ENCODE measurements at regions not wholly inside any gene's neighbourhood (a gene's known extent, or its start where the extent isn't known, plus 50 kb on each side); places are given as distances from the start of the nearest gene placed in this dataset.
A peak's percentile ranks its signal among the peaks of the same experiment; 100 is the strongest.

GRCh38 chr18:76179257-76179656, 315.8 kb downstream of the ZNF516 start:
- Histone ChIP-seq H3K4me1 (ENCODE audit: control insufficient read depth, insufficient read depth, low read length) (no peaks in the 10 kb centered on the region), H3K9me3 (ENCODE audit: control insufficient read depth, low read length) (no peaks in the 10 kb centered on the region), H3K4me3 (ENCODE audit: low read length) (no peak overlapping the region), H3K27ac (ENCODE audit: low read length) (no peak overlapping the region), H3K27me3 (ENCODE audit: control insufficient read depth, insufficient read depth) (no peaks in the 10 kb centered on the region)
- no peak for ATAC-seq
- intact Hi-C loops (cut with DNase I) = no loop called here
- no peak for DNase-seq
- WGBS = 40% methylated on average over 2 of the region's 2 CpGs

- H3K4me1 ChIP-seq (ENCODE audit: control insufficient read depth, insufficient read depth, low read length) = no peaks in the 10 kb centered on the region
- WGBS = 89% methylated on average over 1 of the region's 1 CpG
- no peak for DNase-seq
- H3K27ac ChIP-seq (ENCODE audit: low read length) = no peak overlapping the region
- ATAC-seq = no peak
- H3K27me3 ChIP-seq (ENCODE audit: control insufficient read depth, insufficient read depth) = no peaks in the 10 kb centered on the region
- H3K9me3 ChIP-seq (ENCODE audit: control insufficient read depth, low read length) = no peaks in the 10 kb centered on the region
- intact Hi-C loops (cut with DNase I) = no loop called here
- no peak overlapping the region for H3K4me3 ChIP-seq (ENCODE audit: low read length)
These were observed 317.9 kb downstream of the ZNF516 start for GRCh38 chr18:76177160-76177559.

GRCh38 chr18:76174451-76174850, 320.6 kb downstream of the ZNF516 start:
- intact Hi-C loops (cut with DNase I) = no loop called here
- Histone ChIP-seq H3K9me3 (ENCODE audit: control insufficient read depth, low read length) (no peaks in the 10 kb centered on the region), H3K4me3 (ENCODE audit: low read length) (no peak overlapping the region), H3K27me3 (ENCODE audit: control insufficient read depth, insufficient read depth) (no peaks in the 10 kb centered on the region), H3K27ac (ENCODE audit: low read length) (no peak overlapping the region), H3K4me1 (ENCODE audit: control insufficient read depth, insufficient read depth, low read length) (no peaks in the 10 kb centered on the region)
- ATAC-seq (no peak), DNase-seq (no peak)
- 58% methylated on average over 2 of the region's 2 CpGs for WGBS

GRCh38 chr18:76169733-76170132, 325.3 kb downstream of the ZNF516 start:
- H3K4me3 ChIP-seq (ENCODE audit: low read length) = no peak overlapping the region
- WGBS = 84% methylated on average over 6 of the region's 6 CpGs
- H3K4me1 ChIP-seq (ENCODE audit: control insufficient read depth, insufficient read depth, low read length) = no peaks in the 10 kb centered on the region
- no peaks in the 10 kb centered on the region for H3K27me3 ChIP-seq (ENCODE audit: control insufficient read depth, insufficient read depth)
- DNase-seq (no peak), ATAC-seq (no peak)
- intact Hi-C loops (cut with DNase I) = no loop called here
- H3K9me3 ChIP-seq (ENCODE audit: control insufficient read depth, low read length) = no peaks in the 10 kb centered on the region
- H3K27ac ChIP-seq (ENCODE audit: low read length) = no peak overlapping the region

DNA sequence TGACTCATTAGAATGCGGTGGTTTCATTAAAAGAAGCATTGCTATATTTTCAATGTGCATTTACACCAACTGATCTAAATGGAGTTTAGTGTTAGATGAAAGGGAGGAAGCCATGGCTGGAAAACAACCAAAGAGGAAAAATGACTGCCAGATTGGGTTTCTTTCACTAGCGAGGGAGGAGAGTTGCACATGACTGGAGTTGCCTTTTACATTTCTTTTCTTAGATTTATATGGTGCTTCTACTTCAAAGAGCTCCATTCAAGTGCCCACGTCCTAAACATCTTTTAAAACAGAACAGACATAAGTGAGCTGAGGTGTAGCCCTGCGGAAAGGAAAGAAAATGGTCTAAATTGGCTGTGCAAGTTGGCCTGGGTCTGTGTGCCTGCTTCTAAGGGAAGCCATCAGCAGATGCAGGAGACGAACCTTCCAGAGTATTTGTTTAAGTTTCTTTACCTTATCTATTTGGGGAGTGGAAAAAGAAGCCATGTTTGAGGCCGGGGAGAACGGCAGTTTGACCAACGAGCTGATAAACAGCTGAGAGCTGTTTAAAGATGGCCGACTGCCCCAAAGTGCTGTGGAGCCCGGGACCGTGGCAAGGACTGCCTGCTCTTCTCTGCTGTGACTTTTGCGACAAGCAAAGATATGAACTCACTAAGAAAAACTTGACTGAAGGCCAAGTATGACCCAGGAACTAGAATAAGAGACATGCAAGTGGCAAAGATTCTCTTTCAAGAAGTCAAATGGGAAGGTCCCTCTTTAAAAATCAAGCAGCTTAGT, 327.0 kb downstream of the ZNF516 start:
- H3K27ac ChIP-seq (ENCODE audit: low read length) = no peak overlapping the region
- no peak overlapping the region for H3K4me3 ChIP-seq (ENCODE audit: low read length)
- H3K9me3 ChIP-seq (ENCODE audit: control insufficient read depth, low read length) = no peaks in the 10 kb centered on the region
- no peak for ATAC-seq
- no peaks in the 10 kb centered on the region for H3K4me1 ChIP-seq (ENCODE audit: control insufficient read depth, insufficient read depth, low read length)
- no peaks in the 10 kb centered on the region for H3K27me3 ChIP-seq (ENCODE audit: control insufficient read depth, insufficient read depth)
- intact Hi-C loops (cut with DNase I) = no loop called here
- DNase-seq = peak in 1 of 3 donors; percentile 51
- WGBS = 46% methylated on average over 12 of the region's 12 CpGs

GRCh38 chr18:76167410-76167809, 327.6 kb downstream of the ZNF516 start:
- intact Hi-C loops (cut with DNase I) = no loop called here
- ATAC-seq (no peak), DNase-seq (no peak)
- H3K27ac ChIP-seq (ENCODE audit: low read length) = no peak overlapping the region
- H3K27me3 ChIP-seq (ENCODE audit: control insufficient read depth, insufficient read depth) = no peaks in the 10 kb centered on the region
- H3K9me3 ChIP-seq (ENCODE audit: control insufficient read depth, low read length) = no peaks in the 10 kb centered on the region
- no peaks in the 10 kb centered on the region for H3K4me1 ChIP-seq (ENCODE audit: control insufficient read depth, insufficient read depth, low read length)
- WGBS = 60% methylated on average over 6 of the region's 6 CpGs
- H3K4me3 ChIP-seq (ENCODE audit: low read length) = no peak overlapping the region

- intact Hi-C loops (cut with DNase I) = no loop called here
- no peak for DNase-seq
- ATAC-seq = no peak
- H3K4me1 ChIP-seq (ENCODE audit: control insufficient read depth, insufficient read depth, low read length) = no peaks in the 10 kb centered on the region
- no peaks in the 10 kb centered on the region for H3K9me3 ChIP-seq (ENCODE audit: control insufficient read depth, low read length)
- no peaks in the 10 kb centered on the region for H3K27me3 ChIP-seq (ENCODE audit: control insufficient read depth, insufficient read depth)
- no peak overlapping the region for H3K27ac ChIP-seq (ENCODE audit: low read length)
- H3K4me3 ChIP-seq (ENCODE audit: low read length) = no peak overlapping the region
- WGBS = 93% methylated on average over 7 of the region's 7 CpGs
These were observed 332.2 kb downstream of the ZNF516 start for GRCh38 chr18:76162886-76163285.

- no peaks in the 10 kb centered on the region for H3K27me3 ChIP-seq (ENCODE audit: control insufficient read depth, insufficient read depth)
- no peak for DNase-seq
- H3K4me1 ChIP-seq (ENCODE audit: control insufficient read depth, insufficient read depth, low read length) = no peaks in the 10 kb centered on the region
- H3K9me3 ChIP-seq (ENCODE audit: control insufficient read depth, low read length) = no peaks in the 10 kb centered on the region
- intact Hi-C loops (cut with DNase I) = no loop called here
- no peak for ATAC-seq
- no peak overlapping the region for H3K27ac ChIP-seq (ENCODE audit: low read length)
- no peak overlapping the region for H3K4me3 ChIP-seq (ENCODE audit: low read length)
- 87% methylated on average over 1 of the region's 1 CpG for WGBS
These were observed 333.1 kb downstream of the ZNF516 start for GRCh38 chr18:76161983-76162382.

DNA sequence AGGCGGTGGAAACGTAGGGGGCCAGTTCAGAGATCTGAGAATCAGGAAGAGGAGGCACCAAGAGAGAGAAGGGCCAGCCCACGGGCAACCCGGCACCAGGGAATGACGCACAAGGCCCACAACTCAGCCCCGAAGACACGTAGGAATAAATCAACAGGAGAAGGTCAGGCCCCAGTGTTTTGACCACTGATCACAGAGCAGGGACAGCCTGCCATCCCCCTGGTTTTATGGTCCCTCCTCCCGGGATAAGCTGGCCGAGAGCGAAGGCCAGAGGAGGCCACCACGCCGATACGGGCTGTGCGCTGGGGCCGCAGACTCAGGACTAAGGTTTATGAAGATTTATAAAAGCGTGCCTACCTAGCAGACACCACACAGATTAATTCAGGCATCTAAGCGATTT, 341.4 kb downstream of the ZNF516 start:
- no peak for DNase-seq
- Histone ChIP-seq H3K9me3 (ENCODE audit: control insufficient read depth, low read length) (no peaks in the 10 kb centered on the region), H3K27ac (ENCODE audit: low read length) (no peak overlapping the region), H3K4me3 (ENCODE audit: low read length) (no peak overlapping the region), H3K4me1 (ENCODE audit: control insufficient read depth, insufficient read depth, low read length) (no peaks in the 10 kb centered on the region), H3K27me3 (ENCODE audit: control insufficient read depth, insufficient read depth) (no peaks in the 10 kb centered on the region)
- WGBS = 88% methylated on average over 17 of the region's 17 CpGs
- intact Hi-C loops (cut with DNase I) = no loop called here
- ATAC-seq = no peak

DNA sequence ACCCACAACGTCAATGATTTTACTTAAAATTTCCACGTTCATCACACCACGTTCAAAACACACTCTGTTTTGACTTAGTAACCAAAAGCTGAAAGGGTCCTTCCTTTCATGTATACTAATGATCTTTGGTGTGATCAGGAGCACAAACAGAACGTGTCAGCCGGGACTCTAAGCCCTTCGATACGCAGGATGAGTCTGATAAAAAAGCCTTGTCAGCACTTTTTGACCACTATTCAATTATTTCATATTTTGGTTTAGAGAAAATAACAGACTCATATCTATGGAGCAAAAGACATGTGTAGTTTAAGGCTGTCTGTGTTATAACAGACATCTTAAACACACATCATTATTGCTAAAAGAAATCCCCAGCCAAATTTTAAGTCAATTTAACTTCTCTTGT, 345.3 kb downstream of the ZNF516 start:
- Histone ChIP-seq H3K27ac (ENCODE audit: low read length) (no peak overlapping the region), H3K27me3 (ENCODE audit: control insufficient read depth, insufficient read depth) (no peaks in the 10 kb centered on the region), H3K9me3 (ENCODE audit: control insufficient read depth, low read length) (no peaks in the 10 kb centered on the region), H3K4me1 (ENCODE audit: control insufficient read depth, insufficient read depth, low read length) (no peaks in the 10 kb centered on the region), H3K4me3 (ENCODE audit: low read length) (no peak overlapping the region)
- WGBS = 90% methylated on average over 7 of the region's 7 CpGs
- DNase-seq (no peak), ATAC-seq (no peak)
- intact Hi-C loops (cut with DNase I) = no loop called here

- intact Hi-C loops (cut with DNase I) = no loop called here
These were observed 345.8 kb downstream of the ZNF516 start for GRCh38 chr18:76149284-76149683.

More at GRCh38 chr18:76149284-76149683, 345.8 kb downstream of the ZNF516 start:
- no peak overlapping the region for H3K4me3 ChIP-seq (ENCODE audit: low read length)
- no peak overlapping the region for H3K27ac ChIP-seq (ENCODE audit: low read length)
- DNase-seq (no peak), ATAC-seq (no peak)
- H3K9me3 ChIP-seq (ENCODE audit: control insufficient read depth, low read length) = no peaks in the 10 kb centered on the region
- no peaks in the 10 kb centered on the region for H3K27me3 ChIP-seq (ENCODE audit: control insufficient read depth, insufficient read depth)
- no peaks in the 10 kb centered on the region for H3K4me1 ChIP-seq (ENCODE audit: control insufficient read depth, insufficient read depth, low read length)
- WGBS = 91% methylated on average over 4 of the region's 4 CpGs

All from right cardiac atrium (tissue), 5 donors.